ENCODE measurements at regions not wholly inside any gene's neighbourhood (a gene's known extent, or its start where the extent isn't known, plus 50 kb on each side); places are given as distances from the start of the nearest gene placed in this dataset.

GRCh38 chr3:87624860-87625259 lies 348.5 kb upstream of the POU1F1 start:
- H3K36me3 Mint-ChIP-seq (ENCODE audit: low read depth, unreplicated experiment) = no peaks in the 10 kb centered on the region
- no peak for TF ChIP-seq CTCF (IDR thresholded peaks at IDR 0.05; ENCODE audit: unreplicated experiment)
- H3K9me3 Mint-ChIP-seq (ENCODE audit: unreplicated experiment) = no peaks in the 10 kb centered on the region
- H3K4me3 Mint-ChIP-seq (ENCODE audit: unreplicated experiment) = no peak overlapping the region
- H3K27me3 Mint-ChIP-seq (ENCODE audit: unreplicated experiment) = no peaks in the 10 kb centered on the region
- no peak overlapping the region for H3K27ac Mint-ChIP-seq (ENCODE audit: unreplicated experiment)
- no peaks in the 10 kb centered on the region for H3K4me1 Mint-ChIP-seq (ENCODE audit: unreplicated experiment)
- DNase-seq (ENCODE audit: low spot score) = no peak

GRCh38 chr3:87621667-87622066 lies 345.3 kb upstream of the POU1F1 start:
- no peaks in the 10 kb centered on the region for H3K9me3 Mint-ChIP-seq (ENCODE audit: unreplicated experiment)
- no peaks in the 10 kb centered on the region for H3K36me3 Mint-ChIP-seq (ENCODE audit: low read depth, unreplicated experiment)
- no peaks in the 10 kb centered on the region for H3K27me3 Mint-ChIP-seq (ENCODE audit: unreplicated experiment)
- DNase-seq (ENCODE audit: low spot score) = no peak
- H3K4me3 Mint-ChIP-seq (ENCODE audit: unreplicated experiment) = no peak overlapping the region
- no peaks in the 10 kb centered on the region for H3K4me1 Mint-ChIP-seq (ENCODE audit: unreplicated experiment)
- no peak overlapping the region for H3K27ac Mint-ChIP-seq (ENCODE audit: unreplicated experiment)
- TF ChIP-seq CTCF (IDR thresholded peaks at IDR 0.05; ENCODE audit: unreplicated experiment) = no peak

- Mint-ChIP-seq H3K27me3 (ENCODE audit: unreplicated experiment) (peaks cover 3% of the 10 kb centered on the region), H3K4me3 (ENCODE audit: unreplicated experiment) (no peak overlapping the region), H3K4me1 (ENCODE audit: unreplicated experiment) (no peaks in the 10 kb centered on the region), H3K27ac (ENCODE audit: unreplicated experiment) (no peak overlapping the region), H3K36me3 (ENCODE audit: low read depth, unreplicated experiment) (no peaks in the 10 kb centered on the region), H3K9me3 (ENCODE audit: unreplicated experiment) (peaks cover 4% of the 10 kb centered on the region)
- no peak for DNase-seq (ENCODE audit: low spot score)
- TF ChIP-seq CTCF (IDR thresholded peaks at IDR 0.05; ENCODE audit: unreplicated experiment) = no peak
Observed at GRCh38 chr3:87615506-87615905, 339.1 kb upstream of the POU1F1 start.

- Mint-ChIP-seq H3K9me3 (ENCODE audit: unreplicated experiment) (peaks cover 4% of the 10 kb centered on the region), H3K4me1 (ENCODE audit: unreplicated experiment) (no peaks in the 10 kb centered on the region), H3K27me3 (ENCODE audit: unreplicated experiment) (peaks cover 3% of the 10 kb centered on the region), H3K4me3 (ENCODE audit: unreplicated experiment) (no peak overlapping the region), H3K36me3 (ENCODE audit: low read depth, unreplicated experiment) (no peaks in the 10 kb centered on the region), H3K27ac (ENCODE audit: unreplicated experiment) (no peak overlapping the region)
- TF ChIP-seq CTCF (IDR thresholded peaks at IDR 0.05; ENCODE audit: unreplicated experiment) = no peak
- no peak for DNase-seq (ENCODE audit: low spot score)
Observed at GRCh38 chr3:87614998-87615397, 338.6 kb upstream of the POU1F1 start.

GRCh38 chr3:87607234-87607633 lies 330.9 kb upstream of the POU1F1 start:
- Mint-ChIP-seq H3K27me3 (ENCODE audit: unreplicated experiment) (no peaks in the 10 kb centered on the region), H3K4me1 (ENCODE audit: unreplicated experiment) (no peaks in the 10 kb centered on the region), H3K9me3 (ENCODE audit: unreplicated experiment) (peaks cover 13% of the 10 kb centered on the region), H3K27ac (ENCODE audit: unreplicated experiment) (no peak overlapping the region), H3K4me3 (ENCODE audit: unreplicated experiment) (no peak overlapping the region), H3K36me3 (ENCODE audit: low read depth, unreplicated experiment) (peaks cover 7% of the 10 kb centered on the region)
- DNase-seq (ENCODE audit: low spot score) = no peak
- no peak for TF ChIP-seq CTCF (IDR thresholded peaks at IDR 0.05; ENCODE audit: unreplicated experiment)

All from endothelial cell (in vitro differentiated cells).